ENCODE measurements at regions not wholly inside any gene's neighbourhood (a gene's known extent, or its start where the extent isn't known, plus 50 kb on each side); places are given as distances from the start of the nearest gene placed in this dataset.

- intact Hi-C loops (cut with micrococcal nuclease) = no loop called here
- Histone ChIP-seq H3K4me1 (ENCODE audit: control insufficient read depth, insufficient read depth, low read length) (no peaks in the 10 kb centered on the region), H3K27ac (ENCODE audit: low read length) (no peak overlapping the region), H3K4me3 (ENCODE audit: low read length) (no peak overlapping the region), H3K27me3 (ENCODE audit: control insufficient read depth, insufficient read depth, low read length) (no peaks in the 10 kb centered on the region), H3K9me3 (ENCODE audit: control insufficient read depth, insufficient read depth, low read length) (no peaks in the 10 kb centered on the region), H3K36me3 (ENCODE audit: control insufficient read depth, insufficient read depth, low read length) (no peaks in the 10 kb centered on the region)
- DNase-seq (no peak), ATAC-seq (no peak)
- peaks cover 2 to 9% of the 10 kb centered on the region in 2 donors for H3K9me3 Mint-ChIP-seq
- WGBS (ENCODE audit: insufficient coverage) = 96% methylated on average over 3 of the region's 3 CpGs
- TF ChIP-seq, protein P1, sequence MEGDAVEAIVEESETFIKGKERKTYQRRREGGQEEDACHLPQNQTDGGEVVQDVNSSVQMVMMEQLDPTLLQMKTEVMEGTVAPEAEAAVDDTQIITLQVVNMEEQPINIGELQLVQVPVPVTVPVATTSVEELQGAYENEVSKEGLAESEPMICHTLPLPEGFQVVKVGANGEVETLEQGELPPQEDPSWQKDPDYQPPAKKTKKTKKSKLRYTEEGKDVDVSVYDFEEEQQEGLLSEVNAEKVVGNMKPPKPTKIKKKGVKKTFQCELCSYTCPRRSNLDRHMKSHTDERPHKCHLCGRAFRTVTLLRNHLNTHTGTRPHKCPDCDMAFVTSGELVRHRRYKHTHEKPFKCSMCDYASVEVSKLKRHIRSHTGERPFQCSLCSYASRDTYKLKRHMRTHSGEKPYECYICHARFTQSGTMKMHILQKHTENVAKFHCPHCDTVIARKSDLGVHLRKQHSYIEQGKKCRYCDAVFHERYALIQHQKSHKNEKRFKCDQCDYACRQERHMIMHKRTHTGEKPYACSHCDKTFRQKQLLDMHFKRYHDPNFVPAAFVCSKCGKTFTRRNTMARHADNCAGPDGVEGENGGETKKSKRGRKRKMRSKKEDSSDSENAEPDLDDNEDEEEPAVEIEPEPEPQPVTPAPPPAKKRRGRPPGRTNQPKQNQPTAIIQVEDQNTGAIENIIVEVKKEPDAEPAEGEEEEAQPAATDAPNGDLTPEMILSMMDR (IDR thresholded peaks at IDR 0.05) = no peak
- no peaks in the 10 kb centered on the region for H3K4me1 Mint-ChIP-seq
- H3K36me3 Mint-ChIP-seq = no peaks in the 10 kb centered on the region
- H3K4me3 Mint-ChIP-seq = no peak overlapping the region
- no peaks in the 10 kb centered on the region for H3K27me3 Mint-ChIP-seq (ENCODE audit: low read depth in 2 of 2)
- no peak overlapping the region for H3K27ac Mint-ChIP-seq
Observed at GRCh38 chr11:110774138-110775014, 62.1 kb upstream of the ARHGAP20 start.

- ATAC-seq (no peak), DNase-seq (no peak)
- Histone ChIP-seq H3K36me3 (ENCODE audit: control insufficient read depth, insufficient read depth, low read length) (no peaks in the 10 kb centered on the region), H3K4me1 (ENCODE audit: control insufficient read depth, insufficient read depth, low read length) (no peaks in the 10 kb centered on the region), H3K27ac (ENCODE audit: low read length) (no peak overlapping the region), H3K9me3 (ENCODE audit: control insufficient read depth, insufficient read depth, low read length) (no peaks in the 10 kb centered on the region), H3K4me3 (ENCODE audit: low read length) (no peak overlapping the region), H3K27me3 (ENCODE audit: control insufficient read depth, insufficient read depth, low read length) (no peaks in the 10 kb centered on the region)
- Mint-ChIP-seq H3K36me3 (no peaks in the 10 kb centered on the region), H3K9me3 (peaks cover 1 to 6% of the 10 kb centered on the region in 2 donors), H3K27ac (no peak overlapping the region), H3K4me3 (no peak overlapping the region), H3K4me1 (no peaks in the 10 kb centered on the region), H3K27me3 (ENCODE audit: low read depth in 2 of 2) (no peaks in the 10 kb centered on the region)
- WGBS (ENCODE audit: insufficient coverage) = no CpG with 5 or more reads among the region's 1 CpG
- TF ChIP-seq, protein P1 (IDR thresholded peaks at IDR 0.05) = no peak
- intact Hi-C loops (cut with micrococcal nuclease) = no loop called here
Observed at GRCh38 chr11:110773442-110773841, 61.2 kb upstream of the ARHGAP20 start.

DNA sequence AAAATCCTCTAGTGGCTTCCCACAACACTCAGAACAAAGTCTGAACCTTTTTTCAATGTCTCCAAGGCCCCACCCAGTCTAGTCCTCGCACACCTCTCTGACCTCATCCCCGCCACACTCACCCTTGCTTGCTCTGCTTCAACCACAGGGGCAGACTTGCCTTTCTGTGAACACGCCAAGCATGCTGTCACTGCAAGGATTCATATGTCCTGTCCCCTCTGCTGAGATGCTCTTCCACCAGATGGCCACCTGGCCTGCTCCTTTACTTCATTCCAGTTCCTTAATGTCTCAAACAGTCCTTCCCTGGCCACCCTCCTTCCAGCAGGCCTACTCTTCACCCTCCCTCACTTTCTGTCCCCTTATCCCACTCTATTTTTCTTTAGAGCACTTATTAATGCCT lies 60.6 kb upstream of the ARHGAP20 start:
- no peaks in the 10 kb centered on the region for H3K9me3 ChIP-seq (ENCODE audit: control insufficient read depth, insufficient read depth, low read length)
- ATAC-seq = no peak
- TF ChIP-seq, protein P1 (IDR thresholded peaks at IDR 0.05) = no peak
- peaks cover 0 to 5% of the 10 kb centered on the region in 2 donors for H3K9me3 Mint-ChIP-seq
- no peaks in the 10 kb centered on the region for H3K36me3 ChIP-seq (ENCODE audit: control insufficient read depth, insufficient read depth, low read length)
- H3K4me3 ChIP-seq (ENCODE audit: low read length) = no peak overlapping the region
- no peak overlapping the region for H3K27ac Mint-ChIP-seq
- no peaks in the 10 kb centered on the region for H3K4me1 ChIP-seq (ENCODE audit: control insufficient read depth, insufficient read depth, low read length)
- no peak for DNase-seq
- H3K4me1 Mint-ChIP-seq = no peaks in the 10 kb centered on the region
- no peak overlapping the region for H3K4me3 Mint-ChIP-seq
- intact Hi-C loops (cut with micrococcal nuclease) = no loop called here
- H3K27me3 Mint-ChIP-seq (ENCODE audit: low read depth in 2 of 2) = no peaks in the 10 kb centered on the region
- no peak overlapping the region for H3K27ac ChIP-seq (ENCODE audit: low read length)
- no peaks in the 10 kb centered on the region for H3K27me3 ChIP-seq (ENCODE audit: control insufficient read depth, insufficient read depth, low read length)
- H3K36me3 Mint-ChIP-seq = no peaks in the 10 kb centered on the region
- 77% methylated on average over 3 of the region's 3 CpGs for WGBS (ENCODE audit: insufficient coverage)

- H3K36me3 ChIP-seq (ENCODE audit: control insufficient read depth, insufficient read depth, low read length) = no peaks in the 10 kb centered on the region
- no peaks in the 10 kb centered on the region for H3K27me3 ChIP-seq (ENCODE audit: control insufficient read depth, insufficient read depth, low read length)
- intact Hi-C loops (cut with micrococcal nuclease) = no loop called here
- no peaks in the 10 kb centered on the region for H3K4me1 Mint-ChIP-seq
- H3K9me3 Mint-ChIP-seq = peaks cover 0 to 6% of the 10 kb centered on the region in 2 donors
- H3K36me3 Mint-ChIP-seq = no peaks in the 10 kb centered on the region
- H3K4me3 ChIP-seq (ENCODE audit: low read length) = no peak overlapping the region
- no peak overlapping the region for H3K27ac ChIP-seq (ENCODE audit: low read length)
- H3K4me3 Mint-ChIP-seq = no peak overlapping the region
- DNase-seq (no peak), ATAC-seq (no peak)
- TF ChIP-seq, protein P1 (IDR thresholded peaks at IDR 0.05) = no peak
- no peaks in the 10 kb centered on the region for H3K27me3 Mint-ChIP-seq (ENCODE audit: low read depth in 2 of 2)
- no peak overlapping the region for H3K27ac Mint-ChIP-seq
- 17% methylated on average over 1 of the region's 1 CpG for WGBS (ENCODE audit: insufficient coverage)
- no peaks in the 10 kb centered on the region for H3K9me3 ChIP-seq (ENCODE audit: control insufficient read depth, insufficient read depth, low read length)
- no peaks in the 10 kb centered on the region for H3K4me1 ChIP-seq (ENCODE audit: control insufficient read depth, insufficient read depth, low read length)
Observed at GRCh38 chr11:110766316-110766715, 54.1 kb upstream of the ARHGAP20 start.
